Activated CD8-positive, alpha-beta memory T cell treated with anti-CD3 and anti-CD28 coated beads, Interleukin-2, amount 50 U/mL, for 24 hours (primary cell): ENCODE measurements at regions not wholly inside any gene's neighbourhood (a gene's known extent, or its start where the extent isn't known, plus 50 kb on each side); places are given as distances from the start of the nearest gene placed in this dataset.
"Not testable (repeated sequence)": the region's sequence is repeated elsewhere in the genome, so short reads cannot be mapped to it uniquely, and the experiment has no call there.

Source experiments
- DNase-seq: peaks from one replicate; pipeline ENCODE4 v3.0.0-alpha.2; 2020; ENCODE audit errors: extremely low read depth

DNA sequence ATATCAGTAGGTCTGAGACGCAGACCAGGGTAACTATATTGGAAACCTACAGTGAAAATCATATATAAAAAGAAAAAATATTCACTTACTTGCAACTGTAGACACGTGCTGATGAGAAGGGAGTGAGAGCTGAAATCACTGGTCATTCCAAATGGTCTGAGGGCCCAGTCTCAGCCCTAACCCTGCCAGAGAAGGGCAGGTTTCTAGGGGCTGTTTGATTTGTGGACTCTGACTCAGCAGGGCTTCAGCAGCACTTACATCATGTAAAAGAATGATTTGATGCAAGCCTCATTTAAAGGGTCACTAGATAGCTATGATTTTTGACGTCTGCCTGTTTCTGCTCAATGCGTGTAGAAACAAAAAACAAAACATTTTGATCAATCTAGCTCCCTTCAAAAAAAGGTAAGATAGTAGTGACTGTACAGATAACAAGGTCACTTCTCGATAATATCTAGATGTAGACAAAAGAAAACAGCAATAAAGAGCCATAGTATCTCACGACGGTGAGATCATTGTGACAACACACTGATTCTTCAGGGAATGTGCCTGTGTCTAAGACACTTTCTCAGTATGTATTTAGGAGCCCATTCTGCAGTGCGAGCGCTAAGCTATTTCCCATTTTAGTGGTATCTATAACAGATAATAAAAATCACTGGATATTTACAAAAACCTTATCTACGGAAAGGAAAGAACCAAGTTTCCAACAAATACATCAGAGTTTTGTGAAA is 307.2 kb downstream of the HIVEP2 start:
- no peak for DNase-seq

DNA sequence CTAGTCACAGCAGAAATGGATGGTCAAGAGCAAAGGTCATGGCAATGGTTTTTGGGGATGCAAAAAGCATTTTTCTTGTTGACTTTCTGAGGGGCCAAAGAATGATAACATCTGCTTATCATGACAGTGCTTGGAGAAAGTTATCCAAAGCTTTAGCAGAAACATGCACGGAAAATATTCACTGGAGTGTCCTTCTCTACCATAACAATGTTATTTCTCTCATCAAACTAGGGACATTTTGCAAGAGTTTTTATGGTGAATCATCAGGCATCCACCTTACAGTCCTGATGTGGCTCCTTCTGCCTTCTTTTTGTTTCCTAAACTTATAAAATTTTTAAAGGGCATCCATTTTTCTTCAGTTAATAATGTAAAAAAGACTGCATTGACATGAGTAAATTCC is 302.3 kb downstream of the HIVEP2 start:
- DNase-seq = no peak

DNA sequence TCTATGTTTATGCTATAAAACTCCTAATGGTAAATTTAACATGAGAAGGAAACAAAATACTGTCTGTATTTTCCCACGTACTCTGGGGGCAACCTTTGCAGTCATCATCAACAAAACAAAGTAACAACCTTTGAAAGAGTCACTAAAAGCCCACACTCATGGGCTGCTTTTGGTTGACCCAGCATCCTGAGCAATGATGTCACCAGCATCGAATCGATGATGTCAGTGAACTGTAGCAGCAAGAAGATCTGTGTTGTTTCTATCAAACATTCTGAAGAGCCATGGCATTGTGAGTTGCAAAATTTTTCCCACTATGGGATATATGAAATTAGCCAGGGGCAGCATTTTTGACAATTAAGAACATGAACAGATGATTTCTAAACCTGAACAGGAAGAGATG is 300.1 kb downstream of the HIVEP2 start:
- no peak for DNase-seq

DNA sequence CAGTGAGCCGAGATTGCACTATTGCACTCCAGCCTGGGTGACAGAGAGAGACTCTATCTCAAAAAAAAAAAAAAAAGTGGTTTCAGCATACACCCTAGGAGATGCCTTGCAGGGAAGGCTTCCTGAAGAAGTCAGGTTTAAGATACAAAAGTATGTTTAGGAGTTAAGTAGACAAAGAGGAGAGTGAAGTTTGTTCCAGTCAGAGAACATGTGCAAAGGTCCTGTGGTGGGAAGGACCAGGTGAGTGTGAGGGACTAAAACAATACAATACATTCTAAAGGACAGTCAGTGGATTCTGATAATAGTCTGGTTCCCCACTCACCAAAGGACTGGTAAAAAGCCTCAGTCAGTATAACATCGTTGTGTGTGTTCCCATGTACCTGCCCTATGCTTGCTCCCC is 299.3 kb downstream of the HIVEP2 start:
- DNase-seq = no peak

DNA sequence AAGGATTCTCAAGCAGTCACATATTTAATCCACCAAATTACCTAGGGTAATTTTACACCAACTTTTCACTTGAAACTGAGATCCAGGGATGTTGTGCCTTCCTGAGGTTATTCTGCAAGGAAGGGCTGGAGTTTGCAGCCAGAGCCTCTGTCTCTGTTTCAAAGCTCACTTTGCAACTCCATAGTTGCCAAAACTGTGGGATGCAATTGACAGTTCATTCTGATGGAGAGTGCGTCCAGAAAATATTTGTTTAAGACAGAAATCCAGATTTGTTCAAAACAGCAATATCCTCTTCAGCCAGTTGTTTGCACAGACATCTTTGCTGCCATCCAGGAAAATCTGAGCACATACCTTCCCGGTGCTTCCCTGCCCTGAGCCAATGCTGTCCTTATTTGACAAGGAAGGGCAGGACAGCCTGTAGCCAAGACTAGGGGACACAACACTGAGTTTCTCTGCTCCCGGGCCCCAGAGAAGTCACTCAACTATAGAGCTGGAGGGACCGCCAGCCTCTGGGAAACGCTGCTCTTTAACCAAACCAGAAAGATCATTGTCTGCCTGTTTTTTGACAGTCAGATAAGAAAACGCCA is 297.4 kb downstream of the HIVEP2 start:
- DNase-seq = no peak

DNA sequence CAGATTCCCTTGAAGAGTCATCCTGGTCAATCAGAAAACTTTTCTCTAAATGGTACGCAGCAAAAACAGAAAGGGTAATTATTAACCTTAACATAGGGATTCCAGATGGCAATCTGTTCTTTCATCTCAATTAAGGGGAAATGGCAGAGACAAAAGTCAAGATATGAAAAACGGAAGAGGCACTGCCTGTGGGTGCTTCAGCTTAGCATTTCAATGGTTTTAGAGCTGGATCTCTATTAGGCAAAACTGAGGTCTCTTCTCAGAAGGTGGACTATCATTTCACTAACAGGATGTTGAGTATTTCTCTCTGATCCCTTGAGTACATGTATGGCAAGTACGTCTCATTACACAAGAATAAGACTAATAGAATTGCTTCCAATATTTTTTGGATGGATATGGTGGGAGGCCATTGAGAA is 296.9 kb downstream of the HIVEP2 start:
- no peak for DNase-seq

DNA sequence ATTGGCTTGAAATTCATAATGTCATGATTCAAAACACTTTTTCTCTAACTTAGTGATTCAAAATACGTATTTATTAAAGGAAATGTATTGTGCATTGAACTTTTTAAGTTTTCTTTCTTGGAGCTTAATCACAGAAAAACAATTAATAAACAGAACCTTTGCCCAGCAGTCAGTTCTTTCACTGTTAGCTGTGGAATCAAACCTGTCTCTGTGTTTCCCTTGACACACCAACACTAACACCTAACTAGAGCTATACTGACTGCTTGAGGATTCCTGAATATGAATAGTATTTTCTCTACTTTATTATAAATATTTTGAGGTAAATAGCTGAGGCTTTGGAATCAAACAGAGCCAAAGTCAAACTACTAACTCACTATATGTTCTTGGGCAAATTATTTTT is 296.4 kb downstream of the HIVEP2 start:
- no peak for DNase-seq

DNA sequence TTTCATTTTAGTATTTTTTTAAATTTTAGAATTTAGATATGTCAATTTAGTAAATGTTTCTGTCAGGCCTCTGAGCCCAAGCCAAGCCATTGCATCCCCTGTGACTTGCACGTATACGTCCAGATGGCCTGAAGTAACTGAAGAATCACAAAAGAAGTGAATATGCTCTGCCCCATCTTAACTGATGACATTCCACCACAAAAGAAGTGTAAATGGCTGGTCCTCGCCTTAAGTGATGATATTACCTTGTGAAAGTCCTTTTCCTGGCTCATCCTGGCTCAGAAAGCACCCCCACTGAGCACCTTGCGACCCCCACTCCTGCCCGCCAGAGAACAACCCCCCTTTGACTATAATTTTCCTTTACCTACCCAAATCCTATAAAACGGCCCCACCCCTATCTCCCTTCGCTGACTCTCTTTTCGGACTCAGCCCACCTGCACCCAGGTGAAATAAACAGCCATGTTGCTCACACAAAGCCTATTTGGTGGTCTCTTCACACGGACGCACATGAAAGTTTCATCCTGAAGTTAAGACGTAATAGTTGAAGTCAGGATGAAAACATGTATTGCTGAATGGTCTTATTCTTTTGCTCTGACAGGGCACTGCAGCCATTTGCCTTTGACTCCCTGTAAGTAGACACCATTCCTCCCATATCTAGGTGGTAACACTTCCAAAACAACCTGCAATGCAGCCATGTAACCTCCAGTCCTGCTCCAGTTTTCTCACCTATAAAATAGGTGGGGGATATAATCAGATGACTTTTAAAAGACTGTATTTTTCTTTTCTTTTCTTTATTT is 295.3 kb downstream of the HIVEP2 start:
- DNase-seq = not testable (repeated sequence)

DNA sequence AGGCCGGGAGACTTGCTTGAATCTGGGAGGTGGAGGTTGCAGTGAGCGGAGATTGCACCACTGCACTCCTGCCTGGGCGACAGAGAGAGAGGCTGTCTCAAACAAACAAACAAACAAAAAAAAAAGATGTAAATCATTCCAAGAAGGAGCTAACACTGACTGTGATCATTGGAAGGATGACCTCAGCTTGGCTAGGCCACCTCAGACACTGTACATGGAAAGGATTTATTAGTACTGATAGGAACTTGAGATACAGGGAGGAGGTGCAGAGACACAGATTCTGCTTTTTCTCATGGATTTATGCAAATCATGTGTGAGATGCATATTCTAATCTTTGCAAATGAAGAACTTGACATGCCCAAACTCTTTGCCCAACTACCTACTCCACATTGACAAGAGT is 293.6 kb downstream of the HIVEP2 start:
- no peak for DNase-seq

DNA sequence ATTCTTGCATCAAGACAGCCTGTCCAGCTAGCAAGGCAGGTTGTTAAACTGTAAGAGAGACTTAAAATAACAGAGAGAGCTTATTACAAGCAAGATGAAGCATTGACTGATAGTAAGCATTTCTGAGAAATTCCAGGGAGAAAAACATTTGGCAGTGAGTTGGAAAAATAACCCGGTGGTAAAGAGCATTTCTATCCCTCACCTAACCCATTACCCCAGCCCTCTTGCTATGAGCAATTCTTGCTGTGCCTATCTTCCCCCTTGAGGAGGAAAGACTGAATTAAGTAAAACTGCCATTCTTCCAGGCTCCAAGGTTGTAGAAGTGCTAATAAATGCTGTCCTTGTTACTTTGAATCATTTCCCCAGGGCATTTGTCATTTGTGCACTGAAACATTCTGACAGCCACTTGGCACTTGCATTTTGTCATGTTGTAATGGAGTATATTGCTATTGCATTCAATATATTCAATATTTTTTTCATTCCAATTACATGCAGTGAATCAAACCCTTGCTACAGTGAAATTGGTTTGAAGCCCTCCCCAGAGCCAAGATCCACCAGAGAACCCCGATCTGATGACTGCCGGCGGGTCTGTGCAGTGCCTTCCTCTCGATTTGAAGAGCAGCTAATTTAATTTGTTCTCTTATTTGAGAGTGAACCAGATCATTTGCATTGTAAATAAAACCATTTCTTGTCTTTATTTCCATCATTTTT is 291.1 kb downstream of the HIVEP2 start:
- no peak for DNase-seq

DNA sequence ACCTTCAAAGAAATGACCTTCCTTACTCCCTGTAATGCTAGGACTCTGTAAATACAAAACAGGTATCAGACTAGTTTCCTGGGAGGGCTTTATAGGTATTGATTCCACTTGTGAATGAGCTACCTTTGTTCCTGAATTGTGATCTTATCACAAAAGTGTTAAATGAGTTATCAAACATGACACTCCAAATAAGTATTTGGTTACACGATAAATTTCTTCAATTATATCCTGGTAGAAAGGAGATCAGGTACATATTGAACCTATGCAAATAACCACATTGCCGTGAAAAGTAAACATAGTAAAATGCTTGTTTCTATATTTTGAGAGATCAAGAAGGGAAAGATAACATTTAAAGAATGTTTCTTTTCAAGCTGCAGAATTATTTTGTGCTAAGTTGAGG is 285.3 kb downstream of the HIVEP2 start:
- DNase-seq = no peak

DNA sequence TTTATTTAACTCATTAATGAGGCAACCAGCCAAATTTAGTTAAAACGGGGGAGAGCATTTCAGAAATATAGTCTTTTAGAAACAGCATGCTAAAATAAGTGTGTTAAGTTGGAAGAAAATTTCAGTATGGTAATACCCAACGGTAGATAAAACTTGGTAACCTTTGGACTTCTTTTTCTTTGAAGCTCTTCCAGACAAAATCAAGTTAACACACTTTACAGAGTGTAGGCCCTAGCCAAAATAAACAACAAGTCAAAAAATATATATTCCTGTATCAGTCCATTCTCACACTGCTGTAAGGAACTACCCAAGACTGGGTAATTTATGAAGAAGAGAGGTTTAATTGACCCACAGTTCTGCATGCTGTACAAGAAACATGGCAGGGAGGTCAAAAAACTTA is 279.6 kb downstream of the HIVEP2 start:
- DNase-seq = no peak

DNA sequence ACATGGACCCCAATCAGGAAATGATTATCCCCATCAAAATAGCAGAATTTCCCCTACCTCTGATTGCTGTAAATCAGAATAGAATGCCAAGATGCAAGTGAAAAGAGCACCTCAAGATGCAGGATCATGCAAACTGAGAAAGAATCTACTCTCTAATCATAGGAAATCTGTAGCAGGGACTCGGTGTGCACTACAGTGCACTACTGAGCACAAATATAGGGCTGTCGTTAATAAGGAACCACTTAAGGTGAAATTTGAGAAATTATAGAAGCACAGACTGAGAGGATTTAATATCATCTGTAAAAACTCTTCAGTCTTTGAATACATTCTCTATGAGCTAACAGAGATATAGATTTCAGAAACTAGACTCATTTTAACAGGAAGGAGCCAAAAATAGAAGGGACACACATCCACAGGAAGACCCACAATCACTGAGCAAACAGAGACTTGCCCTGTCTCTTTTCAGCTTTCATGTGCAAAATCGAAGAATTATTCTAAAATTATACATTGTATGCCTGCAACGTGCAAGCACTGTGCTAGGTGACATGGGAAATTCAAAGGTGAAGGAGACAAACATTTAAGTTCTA is 278.3 kb downstream of the HIVEP2 start:
- DNase-seq = no peak

DNA sequence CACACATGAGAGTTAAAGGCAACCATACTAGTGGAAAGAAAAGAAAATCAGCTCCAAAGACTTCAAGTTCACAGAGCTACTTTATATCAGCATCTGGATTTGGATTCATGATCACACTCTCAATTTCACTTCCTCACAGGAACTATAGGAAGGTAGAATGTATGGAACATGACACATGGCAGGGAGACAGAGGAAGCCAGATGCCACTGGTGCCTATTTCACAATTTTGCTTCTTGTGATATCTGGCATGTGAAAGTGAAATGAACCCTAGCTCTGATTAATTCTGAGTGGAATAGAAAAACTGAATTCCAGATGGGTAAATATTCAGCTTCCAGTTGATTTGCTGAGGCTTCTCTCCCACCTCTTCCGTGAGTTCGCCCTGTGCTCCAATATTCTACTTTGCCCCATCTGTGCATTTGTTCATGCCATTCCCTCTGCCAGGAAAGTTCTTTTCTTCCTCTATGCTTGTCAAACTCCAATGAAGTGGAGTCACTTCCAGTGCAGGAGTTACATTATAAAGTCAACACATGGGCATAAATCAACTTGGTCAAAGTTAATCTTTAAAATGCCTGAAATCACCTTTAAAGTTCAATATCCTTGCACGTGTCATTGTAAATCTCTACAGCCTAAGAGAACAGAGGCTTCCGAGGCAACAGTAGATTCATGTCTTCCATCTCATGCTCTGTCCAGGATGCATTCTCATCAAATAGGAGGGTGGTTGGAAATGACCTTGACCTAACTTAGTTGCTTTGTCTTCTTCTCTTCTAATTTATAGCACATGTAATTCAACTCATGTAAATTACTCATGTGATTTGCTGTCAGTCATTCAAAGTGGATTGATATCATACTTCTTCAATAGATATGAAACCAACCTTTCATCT is 275.3 kb downstream of the HIVEP2 start:
- no peak for DNase-seq

DNA sequence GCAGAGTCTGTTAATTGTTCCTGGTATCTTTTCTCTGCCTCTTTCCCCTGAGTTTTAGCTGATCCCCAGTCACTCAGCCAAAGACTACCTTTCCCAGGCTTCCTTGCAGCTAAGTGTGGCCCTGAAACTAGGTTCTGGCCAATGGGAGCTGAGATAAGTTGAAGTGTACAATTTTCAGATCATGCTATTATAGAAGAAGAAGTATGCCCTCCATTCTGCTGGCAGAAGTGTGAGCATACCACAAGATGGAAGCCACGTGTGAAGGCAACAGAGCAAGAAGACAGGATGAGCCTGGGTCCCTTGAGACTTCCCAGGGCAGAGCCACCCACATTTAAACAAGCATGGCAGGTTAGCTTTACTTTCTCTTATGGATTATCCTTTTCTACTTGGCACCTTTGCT is 273.2 kb downstream of the HIVEP2 start:
- DNase-seq = no peak

DNA sequence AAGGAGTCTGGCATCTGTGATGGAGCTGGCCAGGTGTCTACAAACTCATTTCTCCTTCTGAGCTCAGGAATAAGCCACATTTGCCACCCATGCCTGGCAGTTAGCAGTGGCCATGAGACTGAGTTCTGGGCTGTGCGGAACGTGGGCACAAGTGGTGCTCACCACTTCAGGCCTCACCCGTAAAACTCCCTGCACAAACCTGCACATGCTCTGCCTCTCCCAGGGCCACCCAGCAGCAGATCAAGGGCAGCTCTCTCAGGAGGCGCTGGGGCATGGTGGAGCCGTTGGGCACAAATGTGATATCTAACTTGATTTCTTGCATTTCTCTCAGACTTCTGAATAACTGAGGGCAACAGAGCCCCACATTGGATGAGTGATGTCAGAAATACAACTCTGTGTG is 269.5 kb downstream of the HIVEP2 start:
- DNase-seq = no peak

DNA sequence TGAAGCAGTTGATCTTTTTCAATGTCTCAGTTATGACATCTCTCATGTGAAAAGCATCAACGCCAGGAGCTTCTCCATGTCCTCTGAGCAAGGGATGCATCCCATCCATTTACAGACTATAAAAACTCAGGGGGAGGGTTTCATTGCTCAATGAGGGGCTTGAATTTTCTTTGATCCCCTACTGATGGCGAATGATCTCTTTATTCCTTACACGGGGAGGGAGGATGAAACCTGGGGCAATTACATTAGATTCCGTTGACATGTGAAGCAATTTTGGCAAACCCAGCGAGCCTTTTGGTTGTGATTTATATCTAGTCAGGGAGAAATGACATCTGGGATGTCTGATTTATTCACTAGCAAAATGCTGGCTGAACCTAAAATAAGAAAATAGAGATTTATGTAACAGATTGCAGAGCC is 268.9 kb downstream of the HIVEP2 start:
- no peak for DNase-seq

DNA sequence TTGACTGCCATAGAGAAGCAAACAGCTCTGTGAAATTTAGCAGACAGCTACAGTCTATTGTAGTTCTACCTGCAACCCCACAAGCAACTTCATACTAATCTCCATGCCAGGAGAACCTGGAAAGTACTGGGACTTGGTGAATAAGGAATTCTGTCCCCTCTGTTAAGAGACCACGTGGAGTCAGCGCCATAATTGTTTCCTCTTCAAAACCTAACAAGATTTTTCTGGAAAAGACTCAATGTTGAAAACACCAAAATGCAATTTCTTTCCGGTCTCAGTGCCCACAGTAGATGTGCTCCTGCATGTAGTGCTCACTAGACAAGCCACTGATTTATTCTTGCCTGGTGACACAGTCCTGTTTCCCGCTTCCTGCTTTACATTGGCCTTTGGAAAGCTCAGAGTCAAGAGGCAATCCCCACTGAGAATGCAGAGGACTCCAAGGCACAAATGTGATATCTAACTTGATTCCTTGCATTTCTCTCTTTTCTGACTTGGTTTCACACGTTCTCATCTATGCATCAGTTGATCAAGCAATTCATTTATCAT is 268.3 kb downstream of the HIVEP2 start:
- no peak for DNase-seq

DNA sequence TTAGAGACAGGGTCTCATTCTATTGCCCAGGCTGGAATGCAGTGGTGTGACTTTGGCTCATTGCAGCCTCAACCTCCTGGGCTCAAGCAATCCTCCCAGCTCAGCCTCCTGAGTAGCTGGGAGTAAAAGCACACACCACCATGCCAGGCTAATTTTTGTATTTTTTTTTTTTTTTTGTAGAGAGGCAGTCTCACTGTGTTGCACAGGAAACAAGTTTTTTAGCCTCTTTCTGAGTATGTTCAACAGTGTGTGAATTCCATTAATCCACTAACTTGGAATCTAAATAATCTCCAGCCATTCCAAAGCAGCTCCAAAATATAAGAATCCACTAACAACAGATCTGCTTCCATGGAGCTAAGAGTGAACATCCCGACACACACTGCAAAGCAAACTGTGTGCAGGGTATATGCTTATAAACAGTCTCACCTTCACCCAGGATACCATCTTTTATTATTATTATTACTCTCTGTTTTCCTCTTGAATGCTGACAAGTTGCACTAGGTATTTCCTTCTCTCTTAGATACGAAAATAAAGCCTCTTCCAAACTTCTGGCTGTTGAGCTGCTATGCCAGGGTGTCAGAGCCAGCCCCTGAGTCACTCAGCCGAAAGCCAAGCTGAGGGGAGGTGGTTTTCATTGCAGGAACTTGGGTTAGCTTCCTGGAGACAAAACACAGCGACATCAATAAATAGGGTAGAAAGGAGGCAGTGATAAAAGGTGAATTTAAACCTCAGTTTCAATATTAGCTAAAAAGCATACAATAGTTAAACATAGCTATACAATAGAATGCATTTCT is 264.9 kb downstream of the HIVEP2 start:
- DNase-seq = no peak

DNA sequence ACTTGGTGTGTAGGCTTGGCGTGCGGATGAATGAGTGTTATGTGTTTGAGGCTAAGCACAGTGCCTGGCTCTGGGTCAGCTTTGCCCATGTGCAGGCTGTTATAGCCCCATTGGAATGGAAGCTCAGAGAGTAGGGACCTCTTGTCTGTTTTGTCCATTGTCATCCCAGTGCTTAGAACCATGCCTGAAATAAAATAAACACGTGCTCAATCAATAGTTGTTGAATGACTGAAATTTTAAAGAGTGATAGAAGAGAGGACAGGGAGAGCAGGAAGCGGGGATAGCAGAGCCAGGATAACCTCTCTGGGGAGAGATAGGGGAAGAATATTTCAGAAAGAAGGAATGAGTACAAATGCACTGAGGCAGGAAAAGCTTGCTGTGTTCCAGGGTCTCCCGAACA is 263.9 kb downstream of the HIVEP2 start:
- no peak for DNase-seq
